GM23338 (cell line): ENCODE measurements at regions not wholly inside any gene's neighbourhood (a gene's known extent, or its start where the extent isn't known, plus 50 kb on each side); places are given as distances from the start of the nearest gene placed in this dataset.

Source experiments
- ATAC-seq: fragments of 200-7000 bp; cut with Tn5 transposase; 3 replicates; pipeline ENCODE4 v1.9.1; 2020
- DNase-seq: peaks from one replicate; pipeline ENCODE4 v3.0.0-alpha.2; 2015; ENCODE audit warnings: low spot score
- H2AFZ ChIP-seq: fragments of 200-600 bp; sonication (generic); 2 replicates; pipeline ENCODE4 v1.8.0; 2016; ENCODE audit warnings: antibody characterized with exemption, mild to moderate bottlenecking, moderate library complexity
- H3F3A ChIP-seq: fragments of 200-600 bp; sonication (generic); replicated peaks from 2 replicates; pipeline ENCODE4 v1.8.0; 2017; ENCODE audit warnings: antibody characterized with exemption, mixed run types, low read depth
- H3K27ac ChIP-seq: fragments of 200-600 bp; sonication (generic); 2 replicates; pipeline ENCODE4 v1.6.1; 2016; ENCODE audit warnings: low read depth
- H3K27me3 ChIP-seq: fragments of 200-600 bp; sonication (generic); 2 replicates; pipeline ENCODE4 v1.8.0; 2016; ENCODE audit warnings: mild to moderate bottlenecking, mixed run types, moderate library complexity; ENCODE audit not compliant: insufficient read depth
- H3K36me3 ChIP-seq: fragments of 200-600 bp; sonication (generic); 2 replicates; pipeline ENCODE4 v1.8.0; 2016; ENCODE audit warnings: mild to moderate bottlenecking; ENCODE audit not compliant: insufficient read depth
- H3K4me1 ChIP-seq: fragments of 200-600 bp; sonication (generic); 2 replicates; pipeline ENCODE4 v1.8.0; 2016; ENCODE audit warnings: mild to moderate bottlenecking, moderate library complexity; ENCODE audit not compliant: insufficient read depth
- H3K4me2 ChIP-seq: fragments of 200-600 bp; sonication (generic); 2 replicates; pipeline ENCODE4 v1.7.1; 2017; ENCODE audit warnings: mixed run types
- H3K4me3 ChIP-seq: fragments of 200-600 bp; sonication (generic); 2 replicates; pipeline ENCODE4 v1.6.1; 2016; ENCODE audit warnings: mixed run types
- H3K79me2 ChIP-seq: fragments of 200-600 bp; sonication (generic); replicated peaks from 2 replicates; pipeline ENCODE4 v1.8.0; 2017; ENCODE audit warnings: mild to moderate bottlenecking; ENCODE audit not compliant: insufficient read depth
- H3K9me2 ChIP-seq: fragments of 200-600 bp; sonication (generic); 2 replicates; pipeline ENCODE4 v1.8.0; 2017; ENCODE audit not compliant: insufficient read depth
- H4K20me1 ChIP-seq: fragments of 200-600 bp; sonication (generic); replicated peaks from 2 replicates; pipeline ENCODE4 v1.8.0; 2017; ENCODE audit warnings: mild to moderate bottlenecking; ENCODE audit not compliant: insufficient read depth
- H3K27ac Mint-ChIP-seq: 2 replicates; pipeline ENCODE4 v1.8.0; 2020; ENCODE audit warnings: inconsistent platforms, mild to moderate bottlenecking, moderate library complexity, mixed read lengths
- H3K27me3 Mint-ChIP-seq: 3 replicates; pipeline ENCODE4 v1.8.0; 2022; ENCODE audit warnings: low read depth, mild to moderate bottlenecking, moderate library complexity, mixed read lengths, inconsistent platforms; ENCODE audit not compliant: insufficient read depth, poor library complexity
- H3K36me3 Mint-ChIP-seq: 3 replicates; pipeline ENCODE4 v1.8.0; 2021; ENCODE audit warnings: low read depth, mild to moderate bottlenecking, inconsistent platforms, moderate library complexity, mixed read lengths
- H3K4me1 Mint-ChIP-seq: 3 replicates; pipeline ENCODE4 v1.8.0; 2020; ENCODE audit warnings: mild to moderate bottlenecking, inconsistent platforms, mixed read lengths
- H3K4me3 Mint-ChIP-seq: 3 replicates; pipeline ENCODE4 v1.8.0; 2021; ENCODE audit warnings: moderate library complexity, mild to moderate bottlenecking, inconsistent platforms, mixed read lengths
- H3K9me3 Mint-ChIP-seq: 3 replicates; pipeline ENCODE4 v1.8.0; 2020; ENCODE audit warnings: moderate library complexity, mild to moderate bottlenecking, inconsistent platforms, mixed read lengths
- CREB1 ChIP-seq: fragments of 250-450 bp; sonication (Bioruptor Pico); IDR thresholded peaks from 2 replicates; pipeline ENCODE4 v1.5.0; 2020; ENCODE audit warnings: low read depth, mild to moderate bottlenecking, moderate library complexity
- EZH2 ChIP-seq: fragments of 200-600 bp; sonication (generic); IDR thresholded peaks from one replicate; pipeline ENCODE4 v1.8.0; 2017; ENCODE audit warnings: antibody characterized with exemption, mild to moderate bottlenecking, low read depth; ENCODE audit not compliant: unreplicated experiment
- EZH2phosphoT487 ChIP-seq: fragments of 200-600 bp; sonication (generic); IDR thresholded peaks from one replicate; pipeline ENCODE4 v1.8.1; 2018; ENCODE audit warnings: antibody characterized with exemption; ENCODE audit not compliant: unreplicated experiment
- JUNB ChIP-seq: IDR thresholded peaks from one replicate; pipeline ENCODE4 v1.6.1; 2016; ENCODE audit warnings: antibody characterized with exemption; ENCODE audit not compliant: unreplicated experiment
- STAT1 ChIP-seq: IDR thresholded peaks from one replicate; pipeline ENCODE4 v1.6.1; 2016; ENCODE audit warnings: antibody characterized with exemption; ENCODE audit not compliant: unreplicated experiment
- ZNF114 ChIP-seq: fragments of 250-450 bp; sonication (Bioruptor Pico); IDR thresholded peaks from 2 replicates; pipeline ENCODE4 v1.5.0; 2020; ENCODE audit warnings: mild to moderate bottlenecking, moderate library complexity
- TF ChIP-seq, protein P1 (sequence below): IDR thresholded peaks from one replicate; pipeline ENCODE4 v1.6.1; 2018; ENCODE audit warnings: antibody characterized with exemption; ENCODE audit not compliant: unreplicated experiment
- TF ChIP-seq, protein P2 (sequence below): IDR thresholded peaks from 2 replicates; pipeline ENCODE4 v1.6.1; 2016; ENCODE audit warnings: antibody characterized with exemption
- TF ChIP-seq, protein P3 (sequence below), 2 experiments: fragments of 200-600 bp in 1 of 2; sonication (generic) in 1 of 2; conservative IDR thresholded peaks; 2 replicates each; pipeline versions ENCODE4 v1.5.1 to v1.6.1; 2016 to 2017; ENCODE audit warnings: antibody characterized with exemption in 2 of 2, low read depth in 2 of 2, mild to moderate bottlenecking in 2 of 2, moderate library complexity in 1 of 2

DNA sequence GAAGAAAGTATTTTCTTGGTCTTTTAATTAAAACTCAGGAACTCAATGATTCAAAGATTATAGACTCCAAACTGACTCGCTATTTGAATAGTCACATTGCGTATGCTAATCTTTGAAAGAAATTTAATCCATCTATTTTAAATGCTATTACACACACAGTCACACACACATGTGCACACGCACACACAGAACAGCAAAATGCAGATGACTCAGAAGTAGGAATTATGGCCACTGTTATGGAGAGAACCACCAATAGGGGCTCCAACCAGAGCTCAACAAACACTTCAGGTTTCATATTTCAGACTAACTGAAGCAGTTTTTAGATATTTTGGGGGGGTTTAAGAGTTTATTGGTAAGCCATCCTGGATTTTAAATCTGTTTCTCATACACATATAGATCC is 1917.9 kb downstream of the EFNA5 start (continued):
- TF ChIP-seq, protein P1, sequence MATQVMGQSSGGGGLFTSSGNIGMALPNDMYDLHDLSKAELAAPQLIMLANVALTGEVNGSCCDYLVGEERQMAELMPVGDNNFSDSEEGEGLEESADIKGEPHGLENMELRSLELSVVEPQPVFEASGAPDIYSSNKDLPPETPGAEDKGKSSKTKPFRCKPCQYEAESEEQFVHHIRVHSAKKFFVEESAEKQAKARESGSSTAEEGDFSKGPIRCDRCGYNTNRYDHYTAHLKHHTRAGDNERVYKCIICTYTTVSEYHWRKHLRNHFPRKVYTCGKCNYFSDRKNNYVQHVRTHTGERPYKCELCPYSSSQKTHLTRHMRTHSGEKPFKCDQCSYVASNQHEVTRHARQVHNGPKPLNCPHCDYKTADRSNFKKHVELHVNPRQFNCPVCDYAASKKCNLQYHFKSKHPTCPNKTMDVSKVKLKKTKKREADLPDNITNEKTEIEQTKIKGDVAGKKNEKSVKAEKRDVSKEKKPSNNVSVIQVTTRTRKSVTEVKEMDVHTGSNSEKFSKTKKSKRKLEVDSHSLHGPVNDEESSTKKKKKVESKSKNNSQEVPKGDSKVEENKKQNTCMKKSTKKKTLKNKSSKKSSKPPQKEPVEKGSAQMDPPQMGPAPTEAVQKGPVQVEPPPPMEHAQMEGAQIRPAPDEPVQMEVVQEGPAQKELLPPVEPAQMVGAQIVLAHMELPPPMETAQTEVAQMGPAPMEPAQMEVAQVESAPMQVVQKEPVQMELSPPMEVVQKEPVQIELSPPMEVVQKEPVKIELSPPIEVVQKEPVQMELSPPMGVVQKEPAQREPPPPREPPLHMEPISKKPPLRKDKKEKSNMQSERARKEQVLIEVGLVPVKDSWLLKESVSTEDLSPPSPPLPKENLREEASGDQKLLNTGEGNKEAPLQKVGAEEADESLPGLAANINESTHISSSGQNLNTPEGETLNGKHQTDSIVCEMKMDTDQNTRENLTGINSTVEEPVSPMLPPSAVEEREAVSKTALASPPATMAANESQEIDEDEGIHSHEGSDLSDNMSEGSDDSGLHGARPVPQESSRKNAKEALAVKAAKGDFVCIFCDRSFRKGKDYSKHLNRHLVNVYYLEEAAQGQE = no peak
- TF ChIP-seq STAT1 (no peak), ZNF114 (CRISPR knock-in tag) (no peak), CREB1 (no peak)
- TF ChIP-seq, protein P2, sequence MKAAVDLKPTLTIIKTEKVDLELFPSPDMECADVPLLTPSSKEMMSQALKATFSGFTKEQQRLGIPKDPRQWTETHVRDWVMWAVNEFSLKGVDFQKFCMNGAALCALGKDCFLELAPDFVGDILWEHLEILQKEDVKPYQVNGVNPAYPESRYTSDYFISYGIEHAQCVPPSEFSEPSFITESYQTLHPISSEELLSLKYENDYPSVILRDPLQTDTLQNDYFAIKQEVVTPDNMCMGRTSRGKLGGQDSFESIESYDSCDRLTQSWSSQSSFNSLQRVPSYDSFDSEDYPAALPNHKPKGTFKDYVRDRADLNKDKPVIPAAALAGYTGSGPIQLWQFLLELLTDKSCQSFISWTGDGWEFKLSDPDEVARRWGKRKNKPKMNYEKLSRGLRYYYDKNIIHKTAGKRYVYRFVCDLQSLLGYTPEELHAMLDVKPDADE = no peak

DNA sequence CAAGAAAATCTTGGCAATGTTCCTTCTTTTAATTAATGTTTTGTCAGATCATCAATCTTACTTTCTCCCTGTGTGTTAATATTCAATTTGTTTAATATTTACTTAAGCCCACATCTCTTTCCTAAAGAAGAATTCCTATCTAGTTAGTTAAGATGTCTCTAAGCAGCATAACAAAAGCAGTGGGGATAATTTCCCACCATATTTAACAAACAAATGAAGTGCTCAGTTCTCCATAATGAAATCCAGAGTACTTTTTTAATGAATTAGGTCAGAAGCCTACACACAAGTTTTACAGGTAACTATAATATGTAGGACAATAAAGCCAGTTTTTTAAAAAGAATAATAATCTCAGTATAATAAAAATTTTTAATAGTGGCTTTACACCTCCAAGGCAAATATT is 1918.8 kb downstream of the EFNA5 start:
- no peak for ATAC-seq
- H3K9me3 Mint-ChIP-seq = no peaks in the 10 kb centered on the region
- no peaks in the 10 kb centered on the region for H3K4me1 Mint-ChIP-seq
- H3K36me3 Mint-ChIP-seq = no peaks in the 10 kb centered on the region
- no peaks in the 10 kb centered on the region for H3K27me3 Mint-ChIP-seq
- H2AFZ ChIP-seq = no peak overlapping the region
- H3K4me3 Mint-ChIP-seq = no peak overlapping the region
- DNase-seq = no peak
- no peaks in the 10 kb centered on the region for H3K27me3 ChIP-seq
- H3K4me2 ChIP-seq = no peak overlapping the region
- H3K27ac Mint-ChIP-seq = no peak overlapping the region
- H4K20me1 ChIP-seq = no peaks in the 10 kb centered on the region
- no peaks in the 10 kb centered on the region for H3K9me2 ChIP-seq
- no peaks in the 10 kb centered on the region for H3F3A ChIP-seq
- H3K4me1 ChIP-seq = no peaks in the 10 kb centered on the region; the same call in 1 of the 2 replicates
- H3K27ac ChIP-seq = no peak overlapping the region
- no peak overlapping the region for H3K4me3 ChIP-seq
- H3K79me2 ChIP-seq = no peaks in the 10 kb centered on the region
- H3K36me3 ChIP-seq = no peaks in the 10 kb centered on the region
- no peak for TF ChIP-seq JUNB
- TF ChIP-seq, protein P3, sequence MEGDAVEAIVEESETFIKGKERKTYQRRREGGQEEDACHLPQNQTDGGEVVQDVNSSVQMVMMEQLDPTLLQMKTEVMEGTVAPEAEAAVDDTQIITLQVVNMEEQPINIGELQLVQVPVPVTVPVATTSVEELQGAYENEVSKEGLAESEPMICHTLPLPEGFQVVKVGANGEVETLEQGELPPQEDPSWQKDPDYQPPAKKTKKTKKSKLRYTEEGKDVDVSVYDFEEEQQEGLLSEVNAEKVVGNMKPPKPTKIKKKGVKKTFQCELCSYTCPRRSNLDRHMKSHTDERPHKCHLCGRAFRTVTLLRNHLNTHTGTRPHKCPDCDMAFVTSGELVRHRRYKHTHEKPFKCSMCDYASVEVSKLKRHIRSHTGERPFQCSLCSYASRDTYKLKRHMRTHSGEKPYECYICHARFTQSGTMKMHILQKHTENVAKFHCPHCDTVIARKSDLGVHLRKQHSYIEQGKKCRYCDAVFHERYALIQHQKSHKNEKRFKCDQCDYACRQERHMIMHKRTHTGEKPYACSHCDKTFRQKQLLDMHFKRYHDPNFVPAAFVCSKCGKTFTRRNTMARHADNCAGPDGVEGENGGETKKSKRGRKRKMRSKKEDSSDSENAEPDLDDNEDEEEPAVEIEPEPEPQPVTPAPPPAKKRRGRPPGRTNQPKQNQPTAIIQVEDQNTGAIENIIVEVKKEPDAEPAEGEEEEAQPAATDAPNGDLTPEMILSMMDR (conservative IDR thresholded peaks at IDR 0.05; ENCODE audit: low read depth in 2 of 2) = no peak
- TF ChIP-seq, protein P1 = no peak
- no peak for TF ChIP-seq CREB1
- no peak for TF ChIP-seq STAT1
- no peak for TF ChIP-seq ZNF114 (CRISPR knock-in tag)
- TF ChIP-seq EZH2 = no peak
- TF ChIP-seq EZH2phosphoT487 = no peak
